ENCODE measurements at regions not wholly inside any gene's neighbourhood (a gene's known extent, or its start where the extent isn't known, plus 50 kb on each side); places are given as distances from the start of the nearest gene placed in this dataset.
"Not testable (repeated sequence)": the region's sequence is repeated elsewhere in the genome, so short reads cannot be mapped to it uniquely, and the experiment has no call there.

DNA sequence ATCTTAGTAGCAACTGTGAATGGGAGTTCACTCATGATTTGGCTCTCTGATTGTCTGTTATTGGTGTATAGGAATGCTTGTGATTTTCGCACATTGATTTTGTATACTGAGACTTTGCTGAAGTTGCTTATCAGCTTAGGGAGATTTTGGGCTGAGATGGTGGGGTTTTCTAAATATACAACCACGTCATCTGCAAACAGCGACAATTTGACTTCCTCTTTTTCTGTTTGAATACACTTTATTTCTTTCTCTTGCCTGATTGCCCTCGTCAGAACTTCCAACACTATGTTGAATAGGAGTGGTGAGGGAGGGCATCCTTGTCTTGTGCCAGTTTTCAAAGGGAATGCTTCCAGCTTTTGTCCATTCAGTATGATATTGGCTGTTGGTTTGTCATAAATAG, 1883.1 kb upstream of the TENM3 start:
- not testable (repeated sequence) for DNase-seq

GRCh38 chr4:180363815-180364214, 1879.4 kb upstream of the TENM3 start:
- DNase-seq: no peak

GRCh38 chr4:180372691-180373090, 1870.5 kb upstream of the TENM3 start:
- no peak for DNase-seq

- no peak for DNase-seq
Observed at GRCh38 chr4:180377741-180378140, 1865.5 kb upstream of the TENM3 start.

- no peak for DNase-seq
Observed at GRCh38 chr4:180380733-180381132, 1862.5 kb upstream of the TENM3 start.

DNA sequence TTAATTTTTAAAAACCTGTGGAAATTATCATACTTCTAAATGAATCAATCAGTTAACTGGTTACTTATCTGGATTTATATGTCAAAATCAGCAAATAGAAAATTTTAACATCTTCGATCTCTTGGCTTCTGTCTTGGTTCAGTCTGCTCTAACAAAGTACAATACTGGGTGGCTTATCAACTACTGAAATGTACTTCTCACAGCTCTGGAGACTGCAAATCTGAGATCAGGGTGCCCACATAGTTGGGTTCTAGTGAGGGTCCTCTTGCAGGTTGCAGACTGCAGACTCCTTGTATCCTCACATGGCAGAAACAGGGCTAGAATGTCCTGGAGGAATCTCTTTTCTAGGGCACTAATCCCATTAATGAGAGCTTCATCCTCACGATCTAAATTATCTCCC, 1851.6 kb upstream of the TENM3 start:
- no peak for DNase-seq

- DNase-seq: no peak
Observed at GRCh38 chr4:180394312-180394711, 1848.9 kb upstream of the TENM3 start.

DNA sequence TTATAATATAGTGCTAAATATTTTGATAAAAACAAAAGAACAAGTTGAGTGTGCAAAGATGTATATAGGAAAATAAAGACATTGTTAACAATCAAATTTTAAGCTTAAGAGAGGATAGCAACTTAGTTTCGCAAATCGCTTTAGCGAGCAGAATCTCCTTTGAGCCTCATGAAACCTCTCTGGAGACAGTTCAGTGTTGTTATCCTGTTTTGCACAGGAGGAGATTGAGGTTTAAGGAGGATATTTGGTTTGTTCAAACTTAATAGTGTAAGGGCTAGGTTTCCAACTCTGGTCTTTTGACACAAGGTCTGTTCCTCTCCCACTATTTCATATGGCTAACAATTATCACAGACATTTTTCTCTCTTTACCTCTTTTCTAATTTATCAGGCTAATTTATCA, 1848.5 kb upstream of the TENM3 start:
- no peak for DNase-seq

DNA sequence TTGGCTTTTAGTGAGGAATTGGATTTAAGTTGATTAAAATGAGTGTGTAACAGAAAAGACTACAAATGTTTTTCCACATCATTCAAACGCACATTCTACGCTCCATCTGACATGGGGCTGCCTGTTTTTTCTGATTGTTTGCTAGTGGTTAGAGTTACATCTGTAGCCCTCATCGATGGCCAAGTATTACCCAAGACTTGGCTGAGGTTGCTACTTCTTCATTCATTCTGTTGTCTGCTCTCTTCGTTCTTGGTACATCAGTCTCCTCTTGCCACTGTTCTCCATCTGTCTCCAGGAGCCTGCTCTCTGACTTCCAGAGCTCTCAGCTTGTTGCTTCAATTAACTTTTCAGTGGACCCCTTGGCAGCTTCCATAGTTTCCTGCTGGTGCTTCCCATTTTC, 1844.6 kb upstream of the TENM3 start:
- no peak for DNase-seq

DNA sequence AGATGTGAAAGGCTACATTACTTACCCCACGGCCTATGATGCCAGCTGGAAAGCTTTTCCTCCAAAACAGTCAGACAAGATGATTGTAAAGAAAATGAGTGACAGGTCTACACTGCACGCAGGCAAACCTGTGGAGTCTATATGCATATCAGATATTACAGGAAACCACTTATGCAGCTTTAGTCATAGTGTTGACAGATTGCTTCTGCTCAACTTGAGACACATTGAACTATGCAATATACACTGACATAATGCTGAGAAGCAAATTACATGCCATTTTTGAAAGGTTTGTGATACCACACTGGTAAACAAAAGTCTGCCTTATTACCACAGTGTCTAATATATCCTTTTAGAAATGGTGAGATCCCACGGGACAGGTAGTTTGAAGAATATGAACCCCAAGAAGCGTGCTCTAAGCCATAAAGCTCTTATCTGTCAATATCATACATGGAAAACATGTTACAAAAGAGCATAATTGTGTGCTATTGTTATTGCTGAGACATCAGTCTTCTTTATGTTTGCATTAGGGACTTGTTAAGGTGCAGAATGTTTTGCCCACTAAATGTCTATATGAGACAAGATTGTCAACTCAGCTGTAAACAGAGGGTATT, 1835.8 kb upstream of the TENM3 start:
- DNase-seq: no peak

DNA sequence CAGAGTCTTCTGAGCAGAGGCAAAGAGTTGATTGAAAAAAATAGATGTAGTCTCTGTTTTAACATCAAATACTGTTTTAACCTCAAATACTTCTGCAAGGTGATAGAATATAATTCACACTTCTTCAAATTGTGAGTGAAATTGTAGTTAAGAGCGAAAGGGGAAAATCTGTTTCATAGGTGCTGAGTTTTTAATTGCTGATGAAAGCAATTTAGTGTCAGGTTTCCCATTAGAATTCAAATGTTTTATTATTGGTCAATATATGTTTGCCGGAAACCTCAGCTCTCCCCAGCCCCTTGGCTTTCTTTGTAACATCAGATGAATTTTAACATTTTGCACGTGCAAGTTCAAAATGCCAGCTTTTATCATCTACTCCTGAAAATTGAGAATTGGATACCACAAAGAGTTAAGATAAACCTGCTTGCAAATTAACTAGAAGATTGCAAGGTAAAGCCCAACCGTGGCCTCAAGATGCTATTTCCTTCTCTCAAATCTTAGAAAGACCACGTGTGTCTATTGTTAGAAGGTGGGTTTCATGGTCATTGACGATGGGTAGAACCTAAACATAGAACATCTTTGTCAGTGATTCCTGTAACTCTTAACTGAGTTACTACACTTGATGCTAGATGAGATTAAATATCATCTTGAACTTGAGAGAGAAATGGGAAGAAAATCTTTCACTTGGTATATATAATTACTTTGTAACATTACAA, 1824.2 kb upstream of the TENM3 start:
- no peak for DNase-seq

GRCh38 chr4:180422989-180423711, 1820.1 kb upstream of the TENM3 start:
- DNase-seq: no peak

DNA sequence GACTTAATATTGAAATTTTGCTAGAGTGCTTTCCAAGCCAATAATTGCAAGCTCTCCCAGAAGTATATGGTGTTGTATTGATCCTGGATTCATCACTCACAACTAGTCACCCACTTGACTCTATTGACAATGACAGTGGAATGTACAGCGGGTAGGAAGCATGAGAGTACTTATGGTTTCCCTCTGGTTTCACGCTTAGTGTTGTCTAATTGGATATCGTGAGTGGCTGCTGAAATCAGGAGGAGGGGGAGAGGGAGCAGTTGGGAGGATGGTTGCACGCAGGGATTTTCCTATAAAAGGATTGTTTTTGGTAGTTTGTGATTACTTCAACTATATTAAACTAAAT, 1819.5 kb upstream of the TENM3 start:
- DNase-seq: no peak

DNA sequence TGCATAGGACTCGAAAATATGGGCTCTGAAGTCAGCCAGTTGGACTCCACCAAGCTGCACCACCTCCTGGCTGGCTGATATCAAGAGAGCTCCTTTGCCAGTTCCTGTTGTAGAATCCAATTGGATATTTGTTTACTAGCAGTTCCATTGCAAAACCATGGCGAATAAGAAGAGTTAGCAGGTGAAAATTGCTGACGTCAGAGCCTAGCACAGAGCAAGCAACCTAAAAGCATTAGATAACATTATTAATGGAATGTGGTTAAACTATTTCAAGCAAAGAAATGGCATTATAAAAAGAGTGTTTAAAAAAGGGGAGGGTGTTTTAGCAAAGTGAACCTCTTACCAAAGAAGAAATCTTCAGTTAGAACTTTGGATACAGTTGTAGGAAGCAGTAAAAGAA, 1816.3 kb upstream of the TENM3 start:
- DNase-seq: no peak

- no peak for DNase-seq
Observed at GRCh38 chr4:180430283-180430682, 1812.9 kb upstream of the TENM3 start.

- no peak for DNase-seq
Observed at GRCh38 chr4:180434131-180434895, 1808.9 kb upstream of the TENM3 start.

DNA sequence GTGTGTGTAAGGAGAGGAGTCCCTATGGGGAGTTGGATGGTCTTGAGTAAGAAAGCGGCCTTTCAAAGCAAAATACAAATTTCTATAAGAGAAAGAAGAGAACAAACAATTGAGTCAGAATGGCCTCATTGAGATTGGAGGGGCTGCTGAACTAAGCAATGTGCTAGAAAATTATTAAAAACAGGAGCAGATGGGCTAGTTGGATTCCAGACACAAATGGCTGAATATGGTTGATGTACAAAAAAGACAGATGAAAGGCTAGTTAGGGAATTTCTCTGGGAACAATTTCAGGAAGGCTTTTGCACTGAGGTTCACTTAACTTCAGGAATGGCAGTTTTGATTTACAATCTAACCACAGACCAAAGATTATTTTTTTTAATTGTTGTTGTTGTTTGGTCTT, 1806.8 kb upstream of the TENM3 start:
- DNase-seq: no peak

- DNase-seq: no peak
Observed at GRCh38 chr4:180437601-180438000, 1805.6 kb upstream of the TENM3 start.

DNA sequence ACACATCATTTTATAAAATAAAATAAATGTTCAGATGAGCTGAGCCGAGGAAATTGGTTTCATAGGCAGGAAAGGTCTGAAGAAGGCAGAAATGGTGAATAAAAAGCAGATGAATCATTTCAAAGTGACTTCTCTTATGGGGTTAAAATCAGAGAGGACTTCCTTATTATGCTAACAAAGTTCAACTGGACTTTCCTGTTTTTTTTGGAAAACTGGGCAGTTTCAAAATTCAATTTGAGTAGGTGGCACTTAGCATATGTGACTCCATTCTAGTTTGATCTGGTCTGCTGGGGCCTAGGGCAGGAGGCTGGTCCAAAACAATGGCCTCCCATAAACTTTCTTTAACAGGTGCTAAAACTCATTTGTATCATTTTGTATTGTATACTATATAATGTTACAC, 1794.9 kb upstream of the TENM3 start:
- DNase-seq: no peak

DNA sequence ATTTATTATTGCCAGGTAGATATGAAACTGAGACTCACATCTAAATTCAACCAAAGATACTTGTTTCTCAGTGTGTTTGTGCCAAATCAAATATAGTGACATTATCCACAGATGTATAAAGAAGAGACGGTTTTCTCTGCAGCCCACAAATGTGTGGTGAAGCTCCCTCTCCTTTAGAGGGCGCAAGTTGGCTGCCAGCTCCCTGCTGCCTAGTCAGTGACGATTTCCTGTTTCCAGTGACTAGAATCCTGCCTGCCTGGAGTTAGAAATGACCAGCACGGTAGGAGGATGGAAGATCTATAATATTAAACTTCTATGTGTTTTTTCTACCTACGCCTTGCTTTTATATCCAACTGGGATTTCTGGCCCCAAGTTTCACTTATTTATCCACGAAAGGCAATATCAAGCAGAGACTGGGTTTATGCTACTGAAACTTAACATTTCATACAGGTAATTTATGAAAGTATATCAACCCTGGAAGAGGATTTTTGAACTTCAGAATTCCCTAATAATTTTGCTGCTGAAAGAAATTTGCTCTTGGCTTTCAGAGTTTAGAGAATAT, 1793.7 kb upstream of the TENM3 start:
- no peak for DNase-seq

- no peak for DNase-seq
Observed at GRCh38 chr4:180455226-180455625, 1788.0 kb upstream of the TENM3 start.

GRCh38 chr4:180456928-180457327, 1786.3 kb upstream of the TENM3 start:
- DNase-seq: no peak

GRCh38 chr4:180462116-180462515, 1781.1 kb upstream of the TENM3 start:
- DNase-seq: no peak

Data from CD4-positive, alpha-beta T cell treated with Interleukin-4 for 1 hour (primary cell).